GM23248 (cell line): ENCODE measurements at regions not wholly inside any gene's neighbourhood (a gene's known extent, or its start where the extent isn't known, plus 50 kb on each side); places are given as distances from the start of the nearest gene placed in this dataset.

Source experiments
- EZH2 ChIP-seq: fragments of 200-600 bp; sonication (generic); IDR thresholded peaks from 2 replicates; pipeline ENCODE4 v1.6.1; 2018; ENCODE audit warnings: antibody characterized with exemption, mild to moderate bottlenecking; ENCODE audit not compliant: insufficient read depth, poor library complexity, severe bottlenecking
- EZH2phosphoT487 ChIP-seq: fragments of 200-600 bp; sonication (generic); IDR thresholded peaks from 2 replicates; pipeline ENCODE4 v1.6.1; 2018; ENCODE audit warnings: antibody characterized with exemption, moderate library complexity, mild to moderate bottlenecking, low read depth; ENCODE audit not compliant: insufficient read depth

DNA sequence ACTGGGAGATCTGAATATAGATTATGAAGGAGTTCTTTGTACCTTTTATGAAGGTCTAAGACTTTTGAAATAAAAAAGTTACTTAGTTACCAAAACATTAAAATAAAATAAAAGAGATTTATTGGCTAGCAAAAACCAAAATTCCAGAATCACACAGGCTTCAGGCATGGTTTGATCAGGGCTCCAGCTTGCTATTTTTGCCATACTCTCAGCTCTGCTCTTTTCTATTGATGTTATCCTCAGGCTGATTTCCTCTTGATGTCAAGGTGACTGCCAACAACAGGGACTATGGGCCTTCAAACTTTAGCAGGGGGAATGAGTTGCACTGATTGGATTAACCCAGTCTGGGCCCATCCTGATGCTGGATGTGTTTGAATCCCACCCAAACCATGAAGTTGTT is 174.1 kb downstream of the TFCP2L1 start:
- TF ChIP-seq EZH2 (no peak), EZH2phosphoT487 (no peak)
